GM13977 (cell line): ENCODE measurements at regions not wholly inside any gene's neighbourhood (a gene's known extent, or its start where the extent isn't known, plus 50 kb on each side); places are given as distances from the start of the nearest gene placed in this dataset.
"Not testable (repeated sequence)": the region's sequence is repeated elsewhere in the genome, so short reads cannot be mapped to it uniquely, and the experiment has no call there.

Source experiments
- DNase-seq: peaks from one replicate; pipeline ENCODE4 v3.0.0; 2012; ENCODE audit warnings: low spot score
- in situ Hi-C: fragments of 300-500 bp; cut with MboI; formaldehyde crosslinking; loops from one replicate; pipeline ENCODE4 v1.12.0; 2022; ENCODE audit warnings: low sequenced_read_pairs, low pct_unique_long_range_greater_than_20kb, mixed read lengths, inconsistent platforms; ENCODE audit not compliant: unreplicated experiment
- TF ChIP-seq, protein P1 (sequence below): IDR thresholded peaks from 2 replicates; pipeline ENCODE4 v1.5.1; 2012; ENCODE audit warnings: mild to moderate bottlenecking, control low read depth; ENCODE audit not compliant: insufficient read depth; ENCODE audit errors: extremely low read depth, missing control alignments

DNA sequence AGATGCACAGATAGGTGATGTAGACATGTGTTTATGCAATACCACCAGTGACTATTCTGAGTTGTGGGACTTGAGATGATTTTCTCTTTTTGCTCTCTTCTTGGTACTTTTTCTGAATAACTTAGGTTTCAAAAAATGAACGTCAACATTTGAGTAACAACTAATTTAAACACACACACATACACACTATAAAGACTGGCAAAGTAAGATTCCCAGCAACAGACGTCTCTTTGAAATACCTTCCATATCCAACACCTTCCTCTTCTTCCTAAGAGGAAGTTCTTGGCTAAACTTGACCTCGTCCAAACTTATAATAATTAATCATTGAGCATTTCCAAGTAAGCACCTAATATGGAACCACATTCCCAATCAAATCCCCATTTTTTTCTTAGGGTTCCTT, 81.6 kb upstream of the RGPD4 start:
- in situ Hi-C loops, result no loop called here
- TF ChIP-seq, protein P1, sequence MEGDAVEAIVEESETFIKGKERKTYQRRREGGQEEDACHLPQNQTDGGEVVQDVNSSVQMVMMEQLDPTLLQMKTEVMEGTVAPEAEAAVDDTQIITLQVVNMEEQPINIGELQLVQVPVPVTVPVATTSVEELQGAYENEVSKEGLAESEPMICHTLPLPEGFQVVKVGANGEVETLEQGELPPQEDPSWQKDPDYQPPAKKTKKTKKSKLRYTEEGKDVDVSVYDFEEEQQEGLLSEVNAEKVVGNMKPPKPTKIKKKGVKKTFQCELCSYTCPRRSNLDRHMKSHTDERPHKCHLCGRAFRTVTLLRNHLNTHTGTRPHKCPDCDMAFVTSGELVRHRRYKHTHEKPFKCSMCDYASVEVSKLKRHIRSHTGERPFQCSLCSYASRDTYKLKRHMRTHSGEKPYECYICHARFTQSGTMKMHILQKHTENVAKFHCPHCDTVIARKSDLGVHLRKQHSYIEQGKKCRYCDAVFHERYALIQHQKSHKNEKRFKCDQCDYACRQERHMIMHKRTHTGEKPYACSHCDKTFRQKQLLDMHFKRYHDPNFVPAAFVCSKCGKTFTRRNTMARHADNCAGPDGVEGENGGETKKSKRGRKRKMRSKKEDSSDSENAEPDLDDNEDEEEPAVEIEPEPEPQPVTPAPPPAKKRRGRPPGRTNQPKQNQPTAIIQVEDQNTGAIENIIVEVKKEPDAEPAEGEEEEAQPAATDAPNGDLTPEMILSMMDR, result no peak
- DNase-seq, result no peak

DNA sequence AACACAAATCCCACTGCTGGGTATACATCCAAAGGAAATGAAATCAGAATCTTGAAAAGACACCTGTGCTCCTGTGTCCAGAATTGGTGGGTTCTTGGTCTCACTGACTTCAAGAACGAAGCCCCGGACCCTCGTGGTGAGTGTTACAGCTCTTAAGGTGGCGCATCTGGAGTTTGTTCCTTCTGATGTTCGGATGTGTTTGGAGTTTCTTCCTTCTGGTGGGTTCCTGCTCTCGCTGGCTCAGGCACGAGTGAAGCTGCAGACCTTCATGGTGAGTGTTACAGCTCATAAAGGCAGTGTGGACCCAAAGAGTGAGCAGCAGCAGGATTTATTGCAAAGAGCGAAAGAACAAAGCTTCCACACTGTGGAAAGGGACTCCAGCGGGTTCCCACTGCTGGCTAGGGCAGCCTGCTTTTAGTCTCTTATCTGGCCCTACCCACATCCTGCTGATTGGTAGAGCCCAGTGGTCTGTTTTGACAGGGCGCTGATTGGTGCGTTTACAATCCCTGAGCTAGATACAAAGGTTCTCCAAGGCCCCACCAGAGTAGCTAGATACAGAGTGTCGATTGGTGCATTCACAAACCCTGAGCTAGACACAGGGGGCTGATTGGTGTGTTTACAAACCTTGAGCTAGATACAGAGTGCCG, 80.0 kb upstream of the RGPD4 start:
- DNase-seq, in situ Hi-C loops: not testable (repeated sequence)

DNA sequence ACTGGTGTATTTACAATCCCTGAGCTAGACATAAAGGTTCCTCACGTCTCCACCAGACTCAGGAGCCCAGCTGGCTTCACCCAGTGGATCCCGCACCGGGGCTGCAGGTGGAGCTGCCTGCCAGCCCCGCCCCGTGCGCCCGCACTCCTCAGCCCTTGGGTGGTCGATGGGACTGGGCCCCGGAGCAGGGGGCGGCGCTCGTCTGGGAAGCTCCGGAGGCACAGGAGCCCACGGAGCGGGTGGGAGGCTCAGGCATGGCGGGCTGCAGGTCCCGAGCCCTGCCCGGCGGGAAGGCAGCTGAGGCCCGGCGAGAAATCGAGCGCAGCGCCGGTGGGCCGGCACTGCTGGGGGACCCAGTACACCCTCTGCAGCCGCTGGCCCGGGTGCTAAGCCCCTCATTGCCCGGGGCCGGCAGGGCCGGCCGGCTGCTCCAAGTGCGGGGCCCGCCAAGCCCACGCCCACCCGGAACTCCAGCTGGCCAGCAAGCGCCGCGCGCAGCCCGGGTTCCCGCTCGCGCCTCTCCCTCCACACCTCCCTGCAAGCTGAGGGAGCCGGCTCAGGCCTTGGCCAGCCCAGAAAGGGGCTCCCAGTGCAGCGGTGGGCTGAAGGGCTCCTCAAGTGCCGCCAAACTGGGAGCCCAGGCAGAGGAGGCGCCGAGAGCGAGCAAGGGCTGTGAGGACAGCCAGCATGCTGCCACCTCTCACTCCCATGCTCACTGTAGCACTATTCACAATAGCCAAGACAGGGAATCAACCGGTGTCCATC, 79.3 kb upstream of the RGPD4 start:
- in situ Hi-C loops, DNase-seq: not testable (repeated sequence)

DNA sequence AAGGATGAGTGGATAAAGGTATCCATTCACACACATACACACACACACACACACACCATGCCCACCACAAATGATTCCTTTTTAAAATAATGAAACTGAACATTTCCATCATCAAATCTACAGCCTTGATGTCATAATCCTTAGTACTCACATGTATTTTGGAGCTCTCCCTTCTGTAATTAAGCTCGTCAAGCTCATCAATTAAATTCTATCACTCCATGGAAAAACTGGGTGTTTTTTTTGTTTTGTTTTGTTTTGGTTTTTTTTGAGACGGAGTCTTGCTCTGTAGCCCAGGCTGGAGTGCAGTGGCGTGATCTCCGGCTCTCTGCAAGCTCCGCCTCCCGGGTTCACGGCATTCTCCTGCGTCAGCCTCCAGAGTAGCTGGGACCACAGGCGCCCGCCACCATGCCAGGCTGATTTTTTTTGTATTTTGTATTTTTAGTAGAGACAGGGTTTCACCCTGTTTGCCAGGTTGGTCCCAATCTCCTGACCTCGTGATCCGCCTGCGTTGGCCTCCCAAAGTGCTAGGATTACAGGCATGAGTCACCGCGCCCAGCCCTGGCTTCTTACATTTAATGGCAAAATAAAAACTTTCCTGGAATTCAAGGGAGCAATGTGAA, 78.6 kb upstream of the RGPD4 start:
- no peak for DNase-seq
- TF ChIP-seq, protein P1, result no peak
- in situ Hi-C loops, result no loop called here

- TF ChIP-seq, protein P1, result no peak
- no peak for DNase-seq
- in situ Hi-C loops, result no loop called here
Measured at GRCh38 chr2:107751936-107752335, 74.8 kb upstream of the RGPD4 start.

DNA sequence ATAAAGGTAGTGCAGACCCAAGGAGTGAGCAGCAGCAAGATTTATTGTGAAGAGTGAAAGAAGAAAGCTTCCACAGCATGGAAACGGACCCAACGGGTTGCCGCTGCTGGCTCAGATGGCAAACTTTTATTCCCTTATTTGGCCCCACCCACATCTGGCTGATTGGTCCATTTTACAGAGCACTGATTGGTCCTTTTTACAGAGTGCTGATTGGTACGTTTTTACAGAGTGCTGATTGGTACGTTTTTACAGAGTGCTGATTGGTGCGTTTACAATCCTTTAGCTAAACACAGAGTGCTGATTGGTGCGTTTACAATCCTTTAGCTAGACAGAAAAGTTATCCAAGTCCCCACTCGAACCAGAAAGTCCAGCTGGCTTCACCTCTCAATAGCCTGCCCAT, 72.9 kb upstream of the RGPD4 start:
- in situ Hi-C loops, DNase-seq: not testable (repeated sequence)

DNA sequence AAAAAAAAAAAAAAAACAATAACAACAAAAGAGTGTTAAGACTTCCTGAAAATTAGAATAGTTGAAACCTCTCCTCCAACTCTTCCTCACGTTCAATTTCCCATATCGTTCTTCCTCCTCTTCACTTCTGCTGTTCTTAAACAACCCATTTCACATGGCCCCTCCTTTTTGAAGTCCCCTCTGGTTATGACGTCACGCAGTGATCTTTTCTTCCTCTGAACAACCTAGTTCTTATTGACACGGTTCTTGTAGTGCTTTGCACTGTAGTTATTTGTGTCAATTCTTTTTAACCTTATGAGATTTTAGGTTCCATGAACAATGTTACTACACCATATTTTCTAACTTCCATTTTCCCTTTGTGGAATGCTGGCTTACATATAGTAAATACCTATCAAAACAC, 69.5 kb upstream of the RGPD4 start:
- in situ Hi-C loops, result no loop called here
- TF ChIP-seq, protein P1, result no peak

DNA sequence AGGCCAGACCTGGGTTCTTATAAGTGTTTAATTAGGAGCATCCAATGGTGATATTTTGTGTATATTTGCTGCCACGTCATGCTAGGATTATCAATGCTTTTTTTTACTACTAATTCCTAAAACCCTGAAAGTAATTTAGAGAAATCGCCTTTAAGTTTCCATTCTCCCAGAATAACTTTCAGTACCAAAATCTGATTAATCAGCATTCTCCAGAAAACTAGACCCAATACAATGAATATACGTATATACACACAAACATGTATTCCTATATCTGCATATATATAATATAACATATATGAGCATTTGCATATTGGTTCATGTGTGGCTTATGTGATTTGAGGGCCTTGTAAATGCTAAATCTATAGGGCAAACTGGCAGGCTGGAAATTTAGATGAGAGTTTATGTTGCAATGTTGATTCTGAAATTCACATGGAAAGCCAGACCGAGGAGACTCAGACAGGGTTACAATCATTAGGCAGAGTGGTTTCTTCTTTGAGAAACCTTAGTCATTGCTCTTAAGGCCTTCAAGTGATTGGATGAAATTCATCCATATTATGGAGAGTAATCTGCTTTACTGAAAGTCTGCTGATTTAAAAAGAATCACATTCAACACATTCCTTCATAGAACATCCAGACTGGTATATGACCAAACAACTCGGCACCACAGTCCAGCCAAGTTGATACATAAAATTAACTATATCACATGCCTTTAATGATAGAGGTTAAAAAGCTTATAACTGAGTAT, 65.9 kb upstream of the RGPD4 start:
- in situ Hi-C loops, result no loop called here
- TF ChIP-seq, protein P1, result no peak
- DNase-seq, result no peak

More for the DNA sequence above, 69.5 kb upstream of the RGPD4 start:
- no peak for DNase-seq
